G401.6 (cell line): ENCODE measurements at regions not wholly inside any gene's neighbourhood (a gene's known extent, or its start where the extent isn't known, plus 50 kb on each side); places are given as distances from the start of the nearest gene placed in this dataset.

Experiments
- FAIRE-seq: peaks from 2 replicates; lab custom pipeline; 2012; peaks lifted over from hg19 to GRCh38; lab: Jason Lieb, UNC

- peak; percentile 66 for FAIRE-seq
Measured at GRCh38 chr3:174662653-174663052, 196.5 kb upstream of the NAALADL2 start.

- no peak for FAIRE-seq
Measured at GRCh38 chr3:174667386-174667785, 191.7 kb upstream of the NAALADL2 start.

GRCh38 chr3:174675406-174675805, 183.7 kb upstream of the NAALADL2 start:
- no peak for FAIRE-seq

GRCh38 chr3:174681784-174682183, 177.3 kb upstream of the NAALADL2 start:
- FAIRE-seq = no peak

GRCh38 chr3:174685796-174686195, 173.3 kb upstream of the NAALADL2 start:
- no peak for FAIRE-seq

- FAIRE-seq = no peak
Measured at GRCh38 chr3:174697310-174697709, 161.8 kb upstream of the NAALADL2 start.

- FAIRE-seq = no peak
Measured at GRCh38 chr3:174700736-174701135, 158.4 kb upstream of the NAALADL2 start.

GRCh38 chr3:174710612-174711011, 148.5 kb upstream of the NAALADL2 start:
- FAIRE-seq = no peak

GRCh38 chr3:174715386-174715785, 143.7 kb upstream of the NAALADL2 start:
- no peak for FAIRE-seq

GRCh38 chr3:174716956-174717505, 142.1 kb upstream of the NAALADL2 start:
- FAIRE-seq = no peak

- peak; percentile 68 for FAIRE-seq
Measured at GRCh38 chr3:174720717-174721116, 138.4 kb upstream of the NAALADL2 start.

GRCh38 chr3:174725303-174725702, 133.8 kb upstream of the NAALADL2 start:
- no peak for FAIRE-seq

- FAIRE-seq = no peak
Measured at GRCh38 chr3:174737966-174738365, 121.2 kb upstream of the NAALADL2 start.

- no peak for FAIRE-seq
Measured at GRCh38 chr3:174749143-174749542, 110.0 kb upstream of the NAALADL2 start.

GRCh38 chr3:174755833-174756829, 103.0 kb upstream of the NAALADL2 start:
- FAIRE-seq = no peak

- FAIRE-seq = no peak
Measured at GRCh38 chr3:174758943-174759342, 100.2 kb upstream of the NAALADL2 start.

- no peak for FAIRE-seq
Measured at GRCh38 chr3:174767406-174767805, 91.7 kb upstream of the NAALADL2 start.

GRCh38 chr3:174767853-174768382, 91.2 kb upstream of the NAALADL2 start:
- FAIRE-seq = no peak

GRCh38 chr3:174769171-174769570, 90.0 kb upstream of the NAALADL2 start:
- FAIRE-seq = peak; percentile 17

GRCh38 chr3:174775603-174776002, 83.5 kb upstream of the NAALADL2 start:
- FAIRE-seq = no peak

- no peak for FAIRE-seq
Measured at GRCh38 chr3:174776123-174776522, 83.0 kb upstream of the NAALADL2 start.

GRCh38 chr3:174776636-174777035, 82.5 kb upstream of the NAALADL2 start:
- FAIRE-seq = no peak

- no peak for FAIRE-seq
Measured at GRCh38 chr3:174777813-174778212, 81.3 kb upstream of the NAALADL2 start.
